Lower leg skin (tissue), 4 donors: ENCODE measurements at regions not wholly inside any gene's neighbourhood (a gene's known extent, or its start where the extent isn't known, plus 50 kb on each side); places are given as distances from the start of the nearest gene placed in this dataset.

ENCODE experiments used
- DNase-seq, 2 donors: peaks; one replicate each; pipeline ENCODE4 v3.0.0-alpha.2; 2019; ENCODE audit warnings: low spot score in 2 of 2
- H3K4me3 ChIP-seq: fragments of 200-600 bp; sonication (generic); 2 replicates; pipeline ENCODE4 v1.5.1; 2017; ENCODE audit warnings: mild to moderate bottlenecking, low read depth; ENCODE audit not compliant: poor library complexity, severe bottlenecking
- POLR2A ChIP-seq, 2 donors: fragments of 450-650 bp; IDR thresholded peaks; one replicate each; pipeline ENCODE4 v1.6.1; 2016 to 2017; ENCODE audit warnings: antibody characterized with exemption in 2 of 2, mild to moderate bottlenecking in 1 of 2, moderate library complexity in 1 of 2
- WGBS, 2 donors: methylation state at CpG; one replicate each; pipeline ENCODE4 v1.1.5; 2018; 5-methylcytosine and 5-hydroxymethylcytosine counted together
- intact Hi-C: fragments of 100-400 bp; cut with DNase I; formaldehyde crosslinking; loops from one replicate; pipeline ENCODE4 v1.15.0; 2023; ENCODE audit warnings: low total_unique reads
- TF ChIP-seq, protein P1 (sequence below), 3 donors: fragments of 450-650 bp; IDR thresholded peaks; one replicate each; pipeline ENCODE4 v1.5.1; 2016; ENCODE audit warnings: antibody characterized with exemption in 3 of 3, mild to moderate bottlenecking in 3 of 3, moderate library complexity in 2 of 3

DNA sequence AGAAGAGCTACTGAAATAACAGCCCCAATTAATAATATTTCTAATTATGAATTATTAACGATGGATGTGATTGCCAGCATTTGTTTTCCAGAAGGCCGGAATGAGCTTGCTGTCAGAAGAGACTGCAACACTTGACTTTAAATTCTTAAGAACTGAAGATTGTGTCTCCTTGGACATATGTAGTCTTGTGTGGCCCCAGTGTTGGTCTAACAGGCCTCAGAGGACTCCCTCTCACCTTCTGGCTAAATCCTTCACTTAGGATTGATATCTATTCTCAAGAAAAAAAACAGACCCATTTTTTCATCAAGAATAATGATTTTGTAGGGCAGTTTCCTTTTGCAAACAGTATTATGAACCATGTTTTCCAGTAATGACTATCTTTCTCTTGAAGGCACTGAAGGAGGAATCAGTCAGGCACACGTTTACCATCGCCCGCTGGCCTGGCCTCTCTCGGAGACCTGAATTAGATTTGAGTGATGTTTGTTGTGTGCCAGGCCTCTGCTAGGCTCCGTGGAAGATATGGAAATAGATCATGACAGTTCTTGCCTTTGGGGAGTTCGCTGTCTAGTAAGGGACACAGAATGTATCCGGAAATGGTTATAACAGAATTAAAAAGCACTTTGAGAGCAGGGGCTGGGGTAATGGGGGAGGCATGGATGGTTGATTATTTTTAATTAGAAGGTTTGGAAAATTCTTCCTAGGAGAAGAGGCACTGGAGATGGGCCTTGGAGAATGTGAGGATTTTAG lies 258.0 kb downstream of the MYCN start:
- intact Hi-C loops: no loop called here
- WGBS, 2 donors: 89 to 90% methylated on average over 9 of the region's 9 CpGs
- no peak overlapping the region for H3K4me3 ChIP-seq
- no peak for TF ChIP-seq POLR2A (IDR thresholded peaks at IDR 0.05)
- TF ChIP-seq, protein P1, sequence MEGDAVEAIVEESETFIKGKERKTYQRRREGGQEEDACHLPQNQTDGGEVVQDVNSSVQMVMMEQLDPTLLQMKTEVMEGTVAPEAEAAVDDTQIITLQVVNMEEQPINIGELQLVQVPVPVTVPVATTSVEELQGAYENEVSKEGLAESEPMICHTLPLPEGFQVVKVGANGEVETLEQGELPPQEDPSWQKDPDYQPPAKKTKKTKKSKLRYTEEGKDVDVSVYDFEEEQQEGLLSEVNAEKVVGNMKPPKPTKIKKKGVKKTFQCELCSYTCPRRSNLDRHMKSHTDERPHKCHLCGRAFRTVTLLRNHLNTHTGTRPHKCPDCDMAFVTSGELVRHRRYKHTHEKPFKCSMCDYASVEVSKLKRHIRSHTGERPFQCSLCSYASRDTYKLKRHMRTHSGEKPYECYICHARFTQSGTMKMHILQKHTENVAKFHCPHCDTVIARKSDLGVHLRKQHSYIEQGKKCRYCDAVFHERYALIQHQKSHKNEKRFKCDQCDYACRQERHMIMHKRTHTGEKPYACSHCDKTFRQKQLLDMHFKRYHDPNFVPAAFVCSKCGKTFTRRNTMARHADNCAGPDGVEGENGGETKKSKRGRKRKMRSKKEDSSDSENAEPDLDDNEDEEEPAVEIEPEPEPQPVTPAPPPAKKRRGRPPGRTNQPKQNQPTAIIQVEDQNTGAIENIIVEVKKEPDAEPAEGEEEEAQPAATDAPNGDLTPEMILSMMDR (IDR thresholded peaks at IDR 0.05): no peak
- no peak for DNase-seq

DNA sequence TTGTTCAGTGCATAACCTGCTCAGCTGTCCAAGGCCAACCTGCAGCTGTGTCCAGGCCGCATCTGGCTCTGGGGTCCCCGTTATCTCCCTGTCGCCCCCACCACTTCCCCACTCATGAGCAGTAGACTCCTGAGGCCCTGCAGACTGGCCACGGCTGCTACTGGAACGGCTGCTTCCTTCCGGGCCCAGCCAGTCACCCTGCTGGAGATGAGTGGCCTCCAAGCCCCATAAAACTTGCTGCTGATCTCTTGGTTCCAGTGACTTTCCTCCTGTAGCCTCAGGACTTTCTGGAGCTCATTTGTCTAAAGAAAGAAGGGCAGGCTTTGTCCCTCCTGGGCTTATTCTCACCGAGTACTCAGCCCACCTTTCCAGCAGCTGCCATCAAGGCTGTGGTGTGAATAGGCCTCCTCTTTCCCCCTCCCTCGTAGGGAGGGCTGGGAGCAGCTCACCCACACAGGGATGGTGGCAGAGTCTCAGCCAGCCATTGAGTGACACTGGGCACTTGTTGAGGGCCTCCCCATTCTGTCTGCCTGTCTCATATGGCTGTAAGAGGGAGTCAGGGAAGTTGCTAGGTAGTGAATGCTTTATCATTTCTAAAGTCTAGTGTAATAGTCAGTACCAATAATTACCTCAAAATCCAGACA lies 257.3 kb downstream of the MYCN start:
- WGBS, 2 donors: 85 to 87% methylated on average over 8 of the region's 8 CpGs
- TF ChIP-seq POLR2A (IDR thresholded peaks at IDR 0.05): no peak
- TF ChIP-seq, protein P1 (IDR thresholded peaks at IDR 0.05): no peak
- DNase-seq: no peak
- intact Hi-C loops: no loop called here
- no peak overlapping the region for H3K4me3 ChIP-seq

DNA sequence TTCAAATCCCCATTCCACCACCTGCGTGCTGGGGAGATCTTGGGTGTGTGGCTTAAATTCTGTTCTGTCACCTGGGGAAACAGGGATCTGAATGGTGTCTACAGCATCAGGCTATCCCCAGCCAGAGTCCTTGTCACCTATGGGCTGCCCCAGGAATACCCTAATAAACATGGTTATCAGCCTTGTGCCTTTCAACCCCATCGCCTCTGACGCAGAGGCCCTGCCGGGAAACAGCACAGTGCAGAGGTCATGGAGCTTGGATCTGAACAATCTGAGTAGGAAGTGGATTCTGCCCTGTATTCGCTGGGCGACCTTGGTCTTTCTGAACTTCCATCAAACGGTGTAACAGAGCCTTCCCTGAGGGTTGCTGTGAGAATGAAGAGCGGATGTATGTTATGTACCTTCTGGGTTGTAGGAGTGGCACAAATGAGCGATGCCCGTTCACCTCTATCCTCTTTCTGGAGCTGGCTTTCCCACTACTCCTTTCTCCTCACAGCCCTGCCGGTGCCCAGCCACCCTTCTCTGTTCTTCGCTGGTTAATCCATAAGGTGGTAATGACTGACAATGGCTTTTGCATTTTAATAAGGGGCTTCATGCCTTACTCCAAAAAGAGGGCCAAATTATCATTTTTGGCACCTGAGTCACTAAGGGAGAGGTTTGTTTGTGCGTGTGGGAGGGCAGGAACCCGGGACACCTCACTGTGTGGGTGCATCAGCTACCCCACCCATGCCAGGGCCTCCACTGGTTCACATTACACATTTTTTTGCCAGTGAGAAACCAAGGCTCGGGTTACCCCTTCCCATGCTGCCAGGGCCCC lies 256.5 kb downstream of the MYCN start:
- DNase-seq: no peak
- 89% methylated on average over 15 of the region's 15 CpGs for WGBS, 2 donors
- no peak overlapping the region for H3K4me3 ChIP-seq
- TF ChIP-seq POLR2A (IDR thresholded peaks at IDR 0.05): no peak
- TF ChIP-seq, protein P1 (IDR thresholded peaks at IDR 0.05): no peak
- intact Hi-C loops: no loop called here

DNA sequence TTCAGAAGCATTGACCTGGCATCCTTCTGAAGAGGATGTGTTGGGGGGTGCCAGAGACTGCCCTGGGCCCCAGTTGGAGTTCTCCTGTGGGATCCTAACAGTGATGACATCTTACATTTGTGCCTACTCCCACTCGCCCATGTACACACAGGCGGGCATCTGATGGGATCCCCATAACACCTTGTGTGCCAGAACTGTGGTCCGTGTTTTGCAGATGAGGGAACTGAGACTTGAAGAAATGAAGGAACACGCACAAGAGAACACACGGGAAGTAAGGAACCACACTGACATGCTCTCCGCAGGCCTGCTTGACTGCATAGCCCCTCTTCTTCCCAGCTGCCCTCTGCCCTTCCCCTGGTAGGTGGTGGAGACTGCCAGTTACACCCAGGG lies 255.3 kb downstream of the MYCN start:
- no peak for DNase-seq
- intact Hi-C loops: no loop called here
- TF ChIP-seq POLR2A (IDR thresholded peaks at IDR 0.05): no peak
- TF ChIP-seq, protein P1 (IDR thresholded peaks at IDR 0.05): no peak
- no peak overlapping the region for H3K4me3 ChIP-seq
- 84 to 91% methylated on average over 6 of the region's 6 CpGs for WGBS, 2 donors

DNA sequence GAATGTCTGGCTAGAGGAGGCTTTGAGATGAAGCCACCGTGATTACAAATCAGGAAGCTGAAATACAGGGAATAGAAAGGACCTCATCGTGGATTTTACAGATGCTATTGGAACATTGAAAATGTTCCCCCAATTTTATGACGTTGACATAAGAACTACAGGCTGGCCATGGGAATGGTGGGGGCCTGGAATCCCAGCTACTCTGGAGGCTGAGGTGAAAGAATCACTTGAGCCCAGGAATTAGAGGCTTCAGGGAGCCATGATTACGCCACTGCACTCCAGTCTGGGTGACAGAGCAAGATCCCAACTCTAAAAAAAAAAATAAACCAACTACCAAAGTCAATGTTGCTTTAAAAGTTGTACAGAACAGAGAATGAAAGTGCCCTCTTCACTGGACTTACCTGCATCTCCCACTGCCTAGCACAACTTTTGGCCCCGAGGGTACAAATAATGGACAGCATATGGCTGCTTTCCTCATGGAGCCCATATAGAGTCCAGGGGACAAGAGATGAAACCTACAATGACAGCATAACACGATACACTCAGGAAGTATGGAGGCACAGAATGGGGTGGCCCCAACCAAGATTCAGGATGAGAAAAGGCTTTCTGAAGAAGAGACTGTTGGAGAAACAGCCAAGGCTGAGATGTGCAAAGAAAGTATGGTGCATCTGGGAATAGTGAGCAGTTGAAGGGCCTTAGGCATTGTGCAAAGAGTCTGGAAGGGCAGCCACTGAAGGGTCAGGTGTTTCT lies 254.8 kb downstream of the MYCN start:
- 81 to 95% methylated on average over 6 of the region's 6 CpGs for WGBS, 2 donors
- intact Hi-C loops: no loop called here
- no peak for DNase-seq
- TF ChIP-seq POLR2A (IDR thresholded peaks at IDR 0.05): no peak
- TF ChIP-seq, protein P1 (IDR thresholded peaks at IDR 0.05): no peak
- no peak overlapping the region for H3K4me3 ChIP-seq
